ENCODE measurements at regions not wholly inside any gene's neighbourhood (a gene's known extent, or its start where the extent isn't known, plus 50 kb on each side); places are given as distances from the start of the nearest gene placed in this dataset.

- no peak for DNase-seq
- WGBS, 2 donors, result 80 to 89% methylated on average over 2 of the region's 2 CpGs
- no peaks in the 10 kb centered on the region for H3K4me1 ChIP-seq
Measured at GRCh38 chr6:97535800-97536199, 252.8 kb upstream of the MMS22L start.

GRCh38 chr6:97548354-97548753 lies 265.3 kb upstream of the MMS22L start:
- Histone ChIP-seq H3K36me3 (no peaks in the 10 kb centered on the region), H3K4me1 (no peaks in the 10 kb centered on the region), H3K4me3 (no peak overlapping the region), H3K27ac (no peak overlapping the region), H3K9me3 (no peaks in the 10 kb centered on the region), H3K27me3 (no peaks in the 10 kb centered on the region)
- WGBS, 2 donors, result 90 to 91% methylated on average over 1 of the region's 1 CpG
- intact Hi-C loops (cut with DNase I), result no loop called here
- TF ChIP-seq POLR2A (IDR thresholded peaks at IDR 0.05), result no peak
- no peak for TF ChIP-seq EP300 (IDR thresholded peaks at IDR 0.05)
- no peak for DNase-seq

More at GRCh38 chr6:97535800-97536199, 252.8 kb upstream of the MMS22L start:
- Histone ChIP-seq H3K36me3 (no peaks in the 10 kb centered on the region), H3K4me3 (no peak overlapping the region), H3K27ac (no peak overlapping the region), H3K9me3 (no peaks in the 10 kb centered on the region), H3K27me3 (no peaks in the 10 kb centered on the region)
- TF ChIP-seq CTCF (IDR thresholded peaks at IDR 0.05) (no peak), POLR2A (IDR thresholded peaks at IDR 0.05) (no peak), POLR2AphosphoS5 (IDR thresholded peaks at IDR 0.05) (no peak), EP300 (IDR thresholded peaks at IDR 0.05) (no peak)
- intact Hi-C loops (cut with DNase I), result no loop called here

- H3K4me3 ChIP-seq, result no peak overlapping the region
- H3K27ac ChIP-seq, result no peak overlapping the region
- H3K36me3 ChIP-seq, result no peaks in the 10 kb centered on the region
- H3K27me3 ChIP-seq, result no peaks in the 10 kb centered on the region
- TF ChIP-seq EP300 (IDR thresholded peaks at IDR 0.05) (no peak), POLR2A (IDR thresholded peaks at IDR 0.05) (no peak), CTCF (IDR thresholded peaks at IDR 0.05) (no peak), POLR2AphosphoS5 (IDR thresholded peaks at IDR 0.05) (no peak)
- H3K4me1 ChIP-seq, result no peaks in the 10 kb centered on the region
- no peak for DNase-seq
- H3K9me3 ChIP-seq, result no peaks in the 10 kb centered on the region
- intact Hi-C loops (cut with DNase I), result no loop called here
- 24 to 26% methylated on average over 1 of the region's 1 CpG for WGBS, 2 donors
Measured at GRCh38 chr6:97557355-97557754, 274.3 kb upstream of the MMS22L start.

GRCh38 chr6:97563529-97563928 lies 280.5 kb upstream of the MMS22L start:
- intact Hi-C loops (cut with DNase I), result no loop called here
- 79 to 83% methylated on average over 5 of the region's 5 CpGs for WGBS, 2 donors

GRCh38 chr6:97572943-97573342 lies 289.9 kb upstream of the MMS22L start:
- TF ChIP-seq POLR2A (IDR thresholded peaks at IDR 0.05), result no peak
- no peak for TF ChIP-seq EP300 (IDR thresholded peaks at IDR 0.05)
- no peak for TF ChIP-seq CTCF (IDR thresholded peaks at IDR 0.05)
- no peak for TF ChIP-seq POLR2AphosphoS5 (IDR thresholded peaks at IDR 0.05)
- H3K9me3 ChIP-seq, result no peaks in the 10 kb centered on the region
- no peak overlapping the region for H3K4me3 ChIP-seq
- intact Hi-C loops (cut with DNase I), result no loop called here
- no peak for DNase-seq
- no peaks in the 10 kb centered on the region for H3K36me3 ChIP-seq
- 80 to 83% methylated on average over 1 of the region's 1 CpG for WGBS, 2 donors
- no peak overlapping the region for H3K27ac ChIP-seq
- no peaks in the 10 kb centered on the region for H3K27me3 ChIP-seq
- no peaks in the 10 kb centered on the region for H3K4me1 ChIP-seq

More at GRCh38 chr6:97563529-97563928, 280.5 kb upstream of the MMS22L start:
- H3K27ac ChIP-seq, result no peak overlapping the region
- no peak for DNase-seq
- no peaks in the 10 kb centered on the region for H3K4me1 ChIP-seq
- no peaks in the 10 kb centered on the region for H3K9me3 ChIP-seq
- TF ChIP-seq POLR2A (IDR thresholded peaks at IDR 0.05), result no peak
- TF ChIP-seq CTCF (IDR thresholded peaks at IDR 0.05), result no peak
- TF ChIP-seq EP300 (IDR thresholded peaks at IDR 0.05), result no peak
- no peak for TF ChIP-seq POLR2AphosphoS5 (IDR thresholded peaks at IDR 0.05)
- H3K36me3 ChIP-seq, result no peaks in the 10 kb centered on the region
- no peaks in the 10 kb centered on the region for H3K27me3 ChIP-seq
- no peak overlapping the region for H3K4me3 ChIP-seq

All from sigmoid colon (tissue), 6 donors.